ENCODE measurements at regions not wholly inside any gene's neighbourhood (a gene's known extent, or its start where the extent isn't known, plus 50 kb on each side); places are given as distances from the start of the nearest gene placed in this dataset.

GRCh38 chr17:71412803-71413202 is 708.0 kb upstream of the SOX9 start:
- no peaks in the 10 kb centered on the region for H3K9me2 ChIP-seq (ENCODE audit: low read depth, low read length)
- H3K4me3 ChIP-seq (ENCODE audit: low read depth, low read length, poor library complexity, severe bottlenecking) = no peak overlapping the region
- H3F3A ChIP-seq (ENCODE audit: insufficient read depth, low read length) = no peaks in the 10 kb centered on the region
- no peak overlapping the region for H3K27ac ChIP-seq (ENCODE audit: low read depth, low read length, poor library complexity, severe bottlenecking)
- H2AFZ ChIP-seq (ENCODE audit: low read length) = no peak overlapping the region
- H3K79me2 ChIP-seq (ENCODE audit: insufficient read depth, low read length) = no peaks in the 10 kb centered on the region
- H3K9me3 ChIP-seq (ENCODE audit: low read length) = no peaks in the 10 kb centered on the region
- no peak for TF ChIP-seq EZH2 (IDR thresholded peaks at IDR 0.05; ENCODE audit: borderline replicate concordance, low read length)
- no peak for TF ChIP-seq CTCF (IDR thresholded peaks at IDR 0.05; ENCODE audit: low read length)
- no peaks in the 10 kb centered on the region for H4K20me1 ChIP-seq (ENCODE audit: insufficient read depth, low read length)
- no peak overlapping the region for H3K9ac ChIP-seq (ENCODE audit: low read length)
- H3K4me1 ChIP-seq (ENCODE audit: insufficient read depth, low read length, severe bottlenecking) = no peaks in the 10 kb centered on the region
- H3K27me3 ChIP-seq (ENCODE audit: insufficient read depth, low read length) = no peaks in the 10 kb centered on the region
- H3K36me3 ChIP-seq (ENCODE audit: insufficient read depth, low read length) = no peaks in the 10 kb centered on the region
- H3K4me2 ChIP-seq (ENCODE audit: low read length) = no peak overlapping the region

- Histone ChIP-seq H3K4me3 (ENCODE audit: low read depth, low read length, poor library complexity, severe bottlenecking) (no peak overlapping the region), H3K27ac (ENCODE audit: low read depth, low read length, poor library complexity, severe bottlenecking) (no peak overlapping the region), H3K79me2 (ENCODE audit: insufficient read depth, low read length) (no peaks in the 10 kb centered on the region), H3K27me3 (ENCODE audit: insufficient read depth, low read length) (no peaks in the 10 kb centered on the region), H3K4me1 (ENCODE audit: insufficient read depth, low read length, severe bottlenecking) (no peaks in the 10 kb centered on the region), H3K9me3 (ENCODE audit: low read length) (no peaks in the 10 kb centered on the region), H3K9ac (ENCODE audit: low read length) (no peak overlapping the region), H3K36me3 (ENCODE audit: insufficient read depth, low read length) (no peaks in the 10 kb centered on the region), H2AFZ (ENCODE audit: low read length) (no peak overlapping the region), H3F3A (ENCODE audit: insufficient read depth, low read length) (no peaks in the 10 kb centered on the region), H3K4me2 (ENCODE audit: low read length) (no peak overlapping the region), H4K20me1 (ENCODE audit: insufficient read depth, low read length) (no peaks in the 10 kb centered on the region), H3K9me2 (ENCODE audit: low read depth, low read length) (no peaks in the 10 kb centered on the region)
- no peak for TF ChIP-seq CTCF (IDR thresholded peaks at IDR 0.05; ENCODE audit: low read length)
- TF ChIP-seq EZH2 (IDR thresholded peaks at IDR 0.05; ENCODE audit: borderline replicate concordance, low read length) = no peak
Observed at GRCh38 chr17:71413935-71414334, 706.9 kb upstream of the SOX9 start.

- H3K27me3 ChIP-seq (ENCODE audit: insufficient read depth, low read length) = no peaks in the 10 kb centered on the region
- H3K4me2 ChIP-seq (ENCODE audit: low read length) = no peak overlapping the region
- no peaks in the 10 kb centered on the region for H3K4me1 ChIP-seq (ENCODE audit: insufficient read depth, low read length, severe bottlenecking)
- H3K9me3 ChIP-seq (ENCODE audit: low read length) = no peaks in the 10 kb centered on the region
- no peak overlapping the region for H2AFZ ChIP-seq (ENCODE audit: low read length)
- no peak overlapping the region for H3K27ac ChIP-seq (ENCODE audit: low read depth, low read length, poor library complexity, severe bottlenecking)
- H3K9ac ChIP-seq (ENCODE audit: low read length) = no peak overlapping the region
- H3K36me3 ChIP-seq (ENCODE audit: insufficient read depth, low read length) = no peaks in the 10 kb centered on the region
- H3K9me2 ChIP-seq (ENCODE audit: low read depth, low read length) = no peaks in the 10 kb centered on the region
- no peaks in the 10 kb centered on the region for H3K79me2 ChIP-seq (ENCODE audit: insufficient read depth, low read length)
- H3F3A ChIP-seq (ENCODE audit: insufficient read depth, low read length) = no peaks in the 10 kb centered on the region
- no peak for TF ChIP-seq EZH2 (IDR thresholded peaks at IDR 0.05; ENCODE audit: borderline replicate concordance, low read length)
- no peak for TF ChIP-seq CTCF (IDR thresholded peaks at IDR 0.05; ENCODE audit: low read length)
- H3K4me3 ChIP-seq (ENCODE audit: low read depth, low read length, poor library complexity, severe bottlenecking) = no peak overlapping the region
- no peaks in the 10 kb centered on the region for H4K20me1 ChIP-seq (ENCODE audit: insufficient read depth, low read length)
Observed at GRCh38 chr17:71417142-71417541, 703.7 kb upstream of the SOX9 start.

All from OCI-LY1 (cell line).